ENCODE measurements at regions not wholly inside any gene's neighbourhood (a gene's known extent, or its start where the extent isn't known, plus 50 kb on each side); places are given as distances from the start of the nearest gene placed in this dataset.

- Histone ChIP-seq H3K4me3 (no peak overlapping the region), H3K4me1 (ENCODE audit: insufficient read depth) (no peaks in the 10 kb centered on the region), H4K20me1 (ENCODE audit: insufficient read depth, poor library complexity, severe bottlenecking) (no peaks in the 10 kb centered on the region), H3K27ac (no peak overlapping the region), H2AFZ (no peak overlapping the region), H3K79me2 (no peaks in the 10 kb centered on the region), H3K27me3 (no peaks in the 10 kb centered on the region), H3K36me3 (replicated peaks; ENCODE audit: insufficient read depth, low read depth) (no peaks in the 10 kb centered on the region), H3K9me2 (replicated peaks; ENCODE audit: insufficient read depth) (no peaks in the 10 kb centered on the region), H3K4me2 (no peak overlapping the region), H3K9me3 (ENCODE audit: low read depth) (no peaks in the 10 kb centered on the region)
- TF ChIP-seq CTCF (IDR thresholded peaks at IDR 0.05; ENCODE audit: poor library complexity) = no peak
- DNase-seq (ENCODE audit: low spot score) = no peak
- 80% methylated on average over 2 of the region's 2 CpGs for WGBS (ENCODE audit: low lambda C conversion rate, missing lambda C conversion rate)
These were observed 119.1 kb downstream of the CDC42EP3 start for GRCh38 chr2:37552339-37552738.

- Histone ChIP-seq H3K4me1 (ENCODE audit: insufficient read depth) (no peaks in the 10 kb centered on the region), H3K36me3 (replicated peaks; ENCODE audit: insufficient read depth, low read depth) (no peaks in the 10 kb centered on the region), H3K27ac (no peak overlapping the region), H3K79me2 (no peaks in the 10 kb centered on the region), H3K27me3 (no peaks in the 10 kb centered on the region), H4K20me1 (ENCODE audit: insufficient read depth, poor library complexity, severe bottlenecking) (no peaks in the 10 kb centered on the region), H3K4me2 (no peak overlapping the region), H3K4me3 (no peak overlapping the region), H3K9me3 (ENCODE audit: low read depth) (no peaks in the 10 kb centered on the region), H2AFZ (no peak overlapping the region), H3K9me2 (replicated peaks; ENCODE audit: insufficient read depth) (no peaks in the 10 kb centered on the region)
- WGBS (ENCODE audit: low lambda C conversion rate, missing lambda C conversion rate) = 68% methylated on average over 5 of the region's 5 CpGs
- TF ChIP-seq EZH2 (IDR thresholded peaks at IDR 0.05; ENCODE audit: borderline replicate concordance) (no peak), EZH2phosphoT487 (IDR thresholded peaks at IDR 0.05; ENCODE audit: low read depth, severe bottlenecking, unreplicated experiment) (no peak), CTCF (IDR thresholded peaks at IDR 0.05; ENCODE audit: poor library complexity) (no peak)
- DNase-seq (ENCODE audit: low spot score) = no peak
These were observed 117.9 kb downstream of the CDC42EP3 start for GRCh38 chr2:37553411-37554154.

- no peak overlapping the region for H2AFZ ChIP-seq
- WGBS (ENCODE audit: low lambda C conversion rate, missing lambda C conversion rate) = 78% methylated on average over 2 of the region's 2 CpGs
- TF ChIP-seq EZH2phosphoT487 (IDR thresholded peaks at IDR 0.05; ENCODE audit: low read depth, severe bottlenecking, unreplicated experiment) (no peak), CTCF (IDR thresholded peaks at IDR 0.05; ENCODE audit: poor library complexity) (no peak), EZH2 (IDR thresholded peaks at IDR 0.05; ENCODE audit: borderline replicate concordance) (no peak)
- no peaks in the 10 kb centered on the region for H3K27me3 ChIP-seq
- no peak for DNase-seq (ENCODE audit: low spot score)
- no peak overlapping the region for H3K27ac ChIP-seq
- H3K9me3 ChIP-seq (ENCODE audit: low read depth) = no peaks in the 10 kb centered on the region
- no peaks in the 10 kb centered on the region for H3K36me3 ChIP-seq (replicated peaks; ENCODE audit: insufficient read depth, low read depth)
- no peak overlapping the region for H3K4me2 ChIP-seq
- H4K20me1 ChIP-seq (ENCODE audit: insufficient read depth, poor library complexity, severe bottlenecking) = no peaks in the 10 kb centered on the region
- H3K4me1 ChIP-seq (ENCODE audit: insufficient read depth) = no peaks in the 10 kb centered on the region
- no peaks in the 10 kb centered on the region for H3K9me2 ChIP-seq (replicated peaks; ENCODE audit: insufficient read depth)
- no peaks in the 10 kb centered on the region for H3K79me2 ChIP-seq
- H3K4me3 ChIP-seq = no peak overlapping the region
These were observed 117.3 kb downstream of the CDC42EP3 start for GRCh38 chr2:37554155-37554510.

- Histone ChIP-seq H3K9me2 (replicated peaks; ENCODE audit: insufficient read depth) (no peaks in the 10 kb centered on the region), H3K4me1 (ENCODE audit: insufficient read depth) (no peaks in the 10 kb centered on the region), H3K36me3 (replicated peaks; ENCODE audit: insufficient read depth, low read depth) (no peaks in the 10 kb centered on the region), H4K20me1 (ENCODE audit: insufficient read depth, poor library complexity, severe bottlenecking) (no peaks in the 10 kb centered on the region), H2AFZ (no peak overlapping the region), H3K27ac (no peak overlapping the region), H3K4me3 (no peak overlapping the region), H3K9me3 (ENCODE audit: low read depth) (no peaks in the 10 kb centered on the region), H3K27me3 (no peaks in the 10 kb centered on the region), H3K4me2 (no peak overlapping the region), H3K79me2 (no peaks in the 10 kb centered on the region)
- DNase-seq (ENCODE audit: low spot score) = no peak
- no peak for TF ChIP-seq CTCF (IDR thresholded peaks at IDR 0.05; ENCODE audit: poor library complexity)
- TF ChIP-seq EZH2 (IDR thresholded peaks at IDR 0.05; ENCODE audit: borderline replicate concordance) = no peak
- no peak for TF ChIP-seq EZH2phosphoT487 (IDR thresholded peaks at IDR 0.05; ENCODE audit: low read depth, severe bottlenecking, unreplicated experiment)
- WGBS (ENCODE audit: low lambda C conversion rate, missing lambda C conversion rate) = 92% methylated on average over 2 of the region's 2 CpGs
These were observed 116.8 kb downstream of the CDC42EP3 start for GRCh38 chr2:37554687-37555086.
